ENCODE measurements at regions not wholly inside any gene's neighbourhood (a gene's known extent, or its start where the extent isn't known, plus 50 kb on each side); places are given as distances from the start of the nearest gene placed in this dataset.
"Not testable (repeated sequence)": the region's sequence is repeated elsewhere in the genome, so short reads cannot be mapped to it uniquely, and the experiment has no call there.

GRCh38 chr2:60212181-60212945 is 341.1 kb downstream of the BCL11A start:
- Histone ChIP-seq H3K27ac (ENCODE audit: low read length) (no peak overlapping the region), H3K36me3 (ENCODE audit: control insufficient read depth, insufficient read depth, low read length) (no peaks in the 10 kb centered on the region), H3K4me1 (ENCODE audit: control insufficient read depth, insufficient read depth, low read length) (no peaks in the 10 kb centered on the region), H3K4me3 (ENCODE audit: low read depth in 2 of 2, low read length in 2 of 2) (no peak overlapping the region), H3K9me3 (ENCODE audit: control insufficient read depth, insufficient read depth, low read depth, low read length) (no peaks in the 10 kb centered on the region), H3K27me3 (ENCODE audit: control insufficient read depth, insufficient read depth, low read length) (no peaks in the 10 kb centered on the region)
- no TSS peak for BruUV-seq (replicated peaks)
- POLR2A ChIA-PET: no interaction called here
- intact Hi-C loops (cut with micrococcal nuclease; ENCODE audit: unreplicated experiment) (no loop called here), in situ Hi-C loops (cut with HindIII; ENCODE audit: low pct_unique_long_range_greater_than_20kb, low sequenced_read_pairs) (no loop called here)
- TF ChIP-seq CTCF (IDR thresholded peaks at IDR 0.05) (no peak), POLR2AphosphoS5 (IDR thresholded peaks at IDR 0.05; ENCODE audit: low read depth, low read length) (no peak), SIN3A (IDR thresholded peaks at IDR 0.05; ENCODE audit: borderline replicate concordance, insufficient read depth, low read depth, low read length) (no peak), REST (IDR thresholded peaks at IDR 0.05; ENCODE audit: insufficient read depth in 1 of 2, low read depth in 2 of 2, low read length in 1 of 2) (no peak), TCF7L2 (IDR thresholded peaks at IDR 0.05; ENCODE audit: low read depth, low read length) (no peak)
- ATAC-seq (no peak), DNase-seq (ENCODE audit: low read depth, low spot score) (no peak)
- CTCF ChIA-PET: no interaction called here

- H3K9me3 ChIP-seq (ENCODE audit: control insufficient read depth, insufficient read depth, low read depth, low read length); in situ Hi-C loops (cut with HindIII; ENCODE audit: low pct_unique_long_range_greater_than_20kb, low sequenced_read_pairs); H3K27me3 ChIP-seq (ENCODE audit: control insufficient read depth, insufficient read depth, low read length); H3K4me3 ChIP-seq (ENCODE audit: low read depth in 2 of 2, low read length in 2 of 2); DNase-seq (ENCODE audit: low read depth, low spot score); CTCF ChIA-PET; POLR2A ChIA-PET; ATAC-seq; H3K36me3 ChIP-seq (ENCODE audit: control insufficient read depth, insufficient read depth, low read length); H3K27ac ChIP-seq (ENCODE audit: low read length); intact Hi-C loops (cut with micrococcal nuclease; ENCODE audit: unreplicated experiment); H3K4me1 ChIP-seq (ENCODE audit: control insufficient read depth, insufficient read depth, low read length); BruUV-seq (replicated peaks): not testable (repeated sequence)
These were observed 364.4 kb downstream of the BCL11A start for GRCh38 chr2:60189006-60189405.

- in situ Hi-C loops (cut with HindIII; ENCODE audit: low pct_unique_long_range_greater_than_20kb, low sequenced_read_pairs) (no loop called here), intact Hi-C loops (cut with micrococcal nuclease; ENCODE audit: unreplicated experiment) (no loop called here)
- DNase-seq (ENCODE audit: low read depth, low spot score) (no peak), ATAC-seq (no peak)
- no peaks in the 10 kb centered on the region for H3K27me3 ChIP-seq (ENCODE audit: control insufficient read depth, insufficient read depth, low read length)
- no peak overlapping the region for H3K27ac ChIP-seq (ENCODE audit: low read length)
- H3K36me3 ChIP-seq (ENCODE audit: control insufficient read depth, insufficient read depth, low read length): no peaks in the 10 kb centered on the region; the same call in 1 of the 2 replicates
- no peak overlapping the region for H3K4me3 ChIP-seq (ENCODE audit: low read depth in 2 of 2, low read length in 2 of 2)
- ChIA-PET POLR2A (no interaction called here), CTCF (no interaction called here)
- no peak for TF ChIP-seq CTCF (IDR thresholded peaks at IDR 0.05)
- no peak for TF ChIP-seq SIN3A (IDR thresholded peaks at IDR 0.05; ENCODE audit: borderline replicate concordance, insufficient read depth, low read depth, low read length)
- no peak for TF ChIP-seq TCF7L2 (IDR thresholded peaks at IDR 0.05; ENCODE audit: low read depth, low read length)
- no peak for TF ChIP-seq POLR2AphosphoS5 (IDR thresholded peaks at IDR 0.05; ENCODE audit: low read depth, low read length)
- no peak for TF ChIP-seq REST (IDR thresholded peaks at IDR 0.05; ENCODE audit: insufficient read depth in 1 of 2, low read depth in 2 of 2, low read length in 1 of 2)
- no peaks in the 10 kb centered on the region for H3K4me1 ChIP-seq (ENCODE audit: control insufficient read depth, insufficient read depth, low read length)
- BruUV-seq (replicated peaks): no TSS peak
- H3K9me3 ChIP-seq (ENCODE audit: control insufficient read depth, insufficient read depth, low read depth, low read length): no peaks in the 10 kb centered on the region
These were observed 378.2 kb downstream of the BCL11A start for GRCh38 chr2:60175290-60175689.
